Ascending aorta (tissue), 2 donors: ENCODE measurements at regions not wholly inside any gene's neighbourhood (a gene's known extent, or its start where the extent isn't known, plus 50 kb on each side); places are given as distances from the start of the nearest gene placed in this dataset.

Source experiments
- DNase-seq, 2 donors: peaks; one replicate each; pipeline ENCODE4 v3.0.0-alpha.2; 2019; ENCODE audit warnings: low spot score in 2 of 2
- H3K27ac ChIP-seq, 2 donors: fragments of 200-600 bp; sonication (generic); one replicate each; pipeline ENCODE4 v1.5.1; 2016 to 2017; ENCODE audit warnings: mild to moderate bottlenecking in 1 of 2
- H3K27me3 ChIP-seq: fragments of 200-600 bp; sonication (generic); one replicate; pipeline ENCODE4 v1.5.1; 2017
- H3K36me3 ChIP-seq, 2 donors: fragments of 200-600 bp; sonication (generic); one replicate each; pipeline ENCODE4 v1.5.1; 2016
- H3K4me1 ChIP-seq, 2 donors: fragments of 200-600 bp; sonication (generic); one replicate each; pipeline ENCODE4 v1.5.1; 2016 to 2017; ENCODE audit warnings: mild to moderate bottlenecking in 1 of 2
- H3K4me3 ChIP-seq, 2 donors: fragments of 200-600 bp; sonication (generic); one replicate each; pipeline ENCODE4 v1.5.1; 2016 to 2017; ENCODE audit warnings: mild to moderate bottlenecking in 1 of 2
- H3K9me3 ChIP-seq, 2 donors: fragments of 200-600 bp; sonication (generic); one replicate each; pipeline ENCODE4 v1.5.1; 2016
- intact Hi-C: fragments of 100-400 bp; cut with DNase I; formaldehyde crosslinking; loops from one replicate; pipeline ENCODE4 v1.15.1; 2023
- TF ChIP-seq, protein P1 (sequence below), 3 experiments: fragments of 200-600 bp in 2 of 3; fragments of 450-650 bp in 1 of 3; sonication (generic) in 2 of 3; IDR thresholded peaks; one replicate each; pipeline ENCODE4 v1.5.1; 2016 to 2019; ENCODE audit warnings: antibody characterized with exemption in 3 of 3, mild to moderate bottlenecking in 1 of 3, moderate library complexity in 1 of 3

DNA sequence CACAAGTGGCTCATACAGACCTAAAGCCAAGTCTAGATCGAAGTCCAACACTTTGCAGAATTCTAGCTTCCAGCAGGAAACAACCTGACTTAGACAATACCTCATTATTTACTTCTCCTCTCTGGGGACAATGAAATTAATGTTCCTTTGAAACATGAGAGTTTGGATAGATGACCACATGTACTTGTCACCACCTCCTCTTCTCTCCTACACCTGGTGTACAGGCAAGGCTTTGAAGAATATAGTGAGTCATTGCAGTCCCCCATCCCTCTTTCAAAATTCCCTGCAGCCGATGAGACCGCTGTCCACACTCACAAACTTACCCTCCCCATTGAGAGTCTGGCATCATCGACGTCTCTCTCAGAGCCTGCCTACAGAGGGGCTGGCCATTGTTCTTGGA is 189.0 kb upstream of the HES1 start:
- DNase-seq = no peak
- Histone ChIP-seq H3K9me3 (no peaks in the 10 kb centered on the region), H3K4me3 (no peak overlapping the region), H3K36me3 (no peaks in the 10 kb centered on the region), H3K4me1 (peaks cover 4 to 5% of the 10 kb centered on the region in 2 donors), H3K27ac (no peak overlapping the region), H3K27me3 (no peaks in the 10 kb centered on the region)
- intact Hi-C loops = loop anchor here (10.0 kb wide), 1 partner anchor 368 kb away; no protein-coding TSS in a partner anchor
- TF ChIP-seq, protein P1, sequence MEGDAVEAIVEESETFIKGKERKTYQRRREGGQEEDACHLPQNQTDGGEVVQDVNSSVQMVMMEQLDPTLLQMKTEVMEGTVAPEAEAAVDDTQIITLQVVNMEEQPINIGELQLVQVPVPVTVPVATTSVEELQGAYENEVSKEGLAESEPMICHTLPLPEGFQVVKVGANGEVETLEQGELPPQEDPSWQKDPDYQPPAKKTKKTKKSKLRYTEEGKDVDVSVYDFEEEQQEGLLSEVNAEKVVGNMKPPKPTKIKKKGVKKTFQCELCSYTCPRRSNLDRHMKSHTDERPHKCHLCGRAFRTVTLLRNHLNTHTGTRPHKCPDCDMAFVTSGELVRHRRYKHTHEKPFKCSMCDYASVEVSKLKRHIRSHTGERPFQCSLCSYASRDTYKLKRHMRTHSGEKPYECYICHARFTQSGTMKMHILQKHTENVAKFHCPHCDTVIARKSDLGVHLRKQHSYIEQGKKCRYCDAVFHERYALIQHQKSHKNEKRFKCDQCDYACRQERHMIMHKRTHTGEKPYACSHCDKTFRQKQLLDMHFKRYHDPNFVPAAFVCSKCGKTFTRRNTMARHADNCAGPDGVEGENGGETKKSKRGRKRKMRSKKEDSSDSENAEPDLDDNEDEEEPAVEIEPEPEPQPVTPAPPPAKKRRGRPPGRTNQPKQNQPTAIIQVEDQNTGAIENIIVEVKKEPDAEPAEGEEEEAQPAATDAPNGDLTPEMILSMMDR (IDR thresholded peaks at IDR 0.05) = no peak

DNA sequence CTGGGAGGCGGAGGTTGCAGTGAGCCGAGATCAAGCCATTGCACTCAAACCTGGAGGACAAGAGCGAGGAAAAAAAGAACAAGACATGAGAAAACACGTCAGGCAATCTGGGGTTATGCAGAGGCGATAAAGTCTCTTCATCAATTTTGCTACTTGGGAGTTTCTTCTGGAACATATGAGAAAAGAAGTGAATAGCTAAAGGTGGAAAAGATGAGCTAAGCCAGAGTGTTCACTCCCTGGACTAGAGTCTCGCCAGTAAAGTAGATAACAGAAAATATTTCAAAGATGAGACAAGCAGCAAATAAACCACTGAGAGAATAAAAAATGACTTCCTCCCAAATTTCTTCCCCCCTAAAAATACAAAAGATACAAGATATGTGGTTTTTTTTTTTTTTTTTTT is 188.4 kb upstream of the HES1 start:
- no peak for DNase-seq
- Histone ChIP-seq H3K4me3 (no peak overlapping the region), H3K4me1 (peaks cover 4 to 5% of the 10 kb centered on the region in 2 donors), H3K9me3 (no peaks in the 10 kb centered on the region), H3K27me3 (no peaks in the 10 kb centered on the region), H3K36me3 (no peaks in the 10 kb centered on the region), H3K27ac (no peak overlapping the region)
- intact Hi-C loops = loop anchor here (10.0 kb wide), 1 partner anchor 367 kb away; no protein-coding TSS in a partner anchor
- TF ChIP-seq, protein P1 (IDR thresholded peaks at IDR 0.05) = no peak

DNA sequence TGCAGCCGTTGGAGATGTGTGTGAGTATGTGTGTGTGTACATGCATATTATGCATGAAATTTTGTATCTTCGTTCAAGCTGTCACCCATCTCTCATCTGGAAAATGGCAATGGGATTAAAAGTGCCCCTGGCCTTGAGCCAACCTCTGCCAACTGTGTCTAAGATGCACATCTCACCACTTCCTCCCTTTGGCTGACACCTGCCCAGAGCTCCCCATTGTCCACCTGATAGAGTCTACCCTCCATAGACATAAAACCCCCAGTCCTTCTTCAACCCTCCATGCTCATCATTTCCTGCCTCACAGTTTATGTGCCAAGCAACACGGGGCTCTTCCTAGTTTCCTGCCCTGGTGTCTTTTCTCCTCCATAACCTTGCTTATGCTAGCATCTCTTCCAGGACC is 187.5 kb upstream of the HES1 start:
- peaks cover 4 to 5% of the 10 kb centered on the region in 2 donors for H3K4me1 ChIP-seq
- H3K4me3 ChIP-seq = no peak overlapping the region
- H3K36me3 ChIP-seq = no peaks in the 10 kb centered on the region
- DNase-seq = no peak
- intact Hi-C loops = loop anchor here (10.0 kb wide), 1 partner anchor 366 kb away; no protein-coding TSS in a partner anchor
- H3K9me3 ChIP-seq = no peaks in the 10 kb centered on the region
- no peaks in the 10 kb centered on the region for H3K27me3 ChIP-seq
- TF ChIP-seq, protein P1 (IDR thresholded peaks at IDR 0.05) = no peak
- no peak overlapping the region for H3K27ac ChIP-seq

DNA sequence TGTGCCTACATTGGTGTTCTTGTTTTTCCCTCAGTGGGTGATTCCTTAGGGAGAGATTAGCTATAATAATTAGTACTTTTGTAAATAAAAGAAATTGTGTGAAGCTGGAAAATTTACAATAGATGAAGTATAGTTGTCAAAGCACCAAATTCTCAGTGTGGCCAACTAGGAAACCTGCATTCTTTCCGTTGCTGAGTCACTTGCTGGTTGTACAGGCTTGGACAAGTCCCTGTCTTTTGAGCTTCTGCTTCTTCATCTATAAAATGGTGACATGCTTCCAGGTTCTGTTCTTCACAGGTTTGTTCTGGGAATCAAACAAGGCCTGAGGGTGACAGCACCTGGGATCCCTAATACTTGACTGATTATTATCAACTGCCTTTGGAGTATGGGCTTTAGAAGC is 184.1 kb upstream of the HES1 start:
- TF ChIP-seq, protein P1 (IDR thresholded peaks at IDR 0.05) = no peak
- intact Hi-C loops = no loop called here

DNA sequence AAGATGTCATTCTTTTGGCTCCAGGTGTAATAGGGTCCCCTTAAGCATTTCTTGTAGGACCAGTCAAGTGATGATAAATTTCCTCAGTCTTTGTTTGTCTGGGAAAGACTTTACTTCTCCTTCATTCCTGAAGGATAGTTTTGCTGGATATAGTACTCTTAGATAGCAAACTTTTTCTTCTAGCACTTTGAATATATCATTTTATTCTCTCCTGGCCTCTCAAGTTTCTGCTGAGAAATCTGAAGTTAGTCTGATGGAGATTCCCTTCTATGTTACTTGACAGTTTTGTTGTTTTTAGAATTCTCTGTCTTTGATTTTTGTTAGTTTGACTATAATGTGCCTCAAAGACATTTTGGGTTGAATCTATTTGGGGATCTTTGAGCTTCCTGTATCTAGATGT is 181.2 kb upstream of the HES1 start:
- intact Hi-C loops = no loop called here
- Histone ChIP-seq H3K4me1 (no peaks in the 10 kb centered on the region), H3K36me3 (no peaks in the 10 kb centered on the region), H3K9me3 (peaks cover 6 to 11% of the 10 kb centered on the region in 2 donors), H3K27me3 (no peaks in the 10 kb centered on the region), H3K27ac (no peak overlapping the region), H3K4me3 (no peak overlapping the region)
- no peak for DNase-seq
- TF ChIP-seq, protein P1 (IDR thresholded peaks at IDR 0.05) = no peak

More for the DNA sequence above, 184.1 kb upstream of the HES1 start:
- Histone ChIP-seq H3K27me3 (no peaks in the 10 kb centered on the region), H3K36me3 (no peaks in the 10 kb centered on the region), H3K27ac (no peak overlapping the region), H3K4me1 (no peaks in the 10 kb centered on the region), H3K4me3 (no peak overlapping the region), H3K9me3 (peaks cover 6 to 11% of the 10 kb centered on the region in 2 donors)
- no peak for DNase-seq

DNA sequence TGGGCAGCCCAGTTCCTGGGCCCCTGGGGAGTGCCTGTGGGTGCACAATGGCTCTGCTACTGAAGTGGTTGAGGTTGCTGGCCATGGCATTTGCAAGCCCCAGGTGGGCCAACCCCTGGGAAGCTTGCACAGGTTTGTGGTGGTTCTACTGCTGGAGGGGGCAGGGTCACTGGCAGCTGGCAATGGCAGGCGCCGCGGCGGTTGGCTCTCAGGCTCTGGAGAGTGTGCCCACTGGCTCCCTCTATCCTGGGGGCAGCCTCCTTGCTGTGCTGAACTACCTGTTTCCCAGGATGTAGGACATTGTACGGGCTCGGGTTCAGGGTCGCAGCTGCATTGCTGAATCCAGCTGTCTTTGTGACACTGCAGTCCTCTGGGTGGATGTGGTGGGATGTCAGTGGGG is 180.2 kb upstream of the HES1 start:
- intact Hi-C loops = no loop called here
- TF ChIP-seq, protein P1 (IDR thresholded peaks at IDR 0.05) = no peak
- Histone ChIP-seq H3K27me3 (no peaks in the 10 kb centered on the region), H3K9me3 (peaks cover 6 to 11% of the 10 kb centered on the region in 2 donors), H3K36me3 (no peaks in the 10 kb centered on the region), H3K4me1 (no peaks in the 10 kb centered on the region), H3K27ac (no peak overlapping the region), H3K4me3 (no peak overlapping the region)
- no peak for DNase-seq
